Neural progenitor cell (in vitro differentiated cells): ENCODE measurements at regions not wholly inside any gene's neighbourhood (a gene's known extent, or its start where the extent isn't known, plus 50 kb on each side); places are given as distances from the start of the nearest gene placed in this dataset.

Experiments
- DNase-seq: peaks from one replicate; pipeline ENCODE4 v3.0.0-alpha.2; 2016; ENCODE audit warnings: low spot score
- H2AFZ ChIP-seq: fragments of 200-600 bp; sonication (generic); replicated peaks from 2 replicates; pipeline ENCODE4 v1.6.1; 2016; ENCODE audit warnings: antibody characterized with exemption
- H3F3A ChIP-seq: fragments of 200-600 bp; sonication (generic); 2 replicates; pipeline ENCODE4 v1.6.1; 2016; ENCODE audit warnings: antibody characterized with exemption, low read depth
- H3K27ac ChIP-seq: fragments of 200-600 bp; sonication (generic); 2 replicates; pipeline ENCODE4 v1.5.1; 2016; ENCODE audit warnings: mild to moderate bottlenecking
- H3K27me3 ChIP-seq: fragments of 200-600 bp; sonication (generic); 2 replicates; pipeline ENCODE4 v1.6.1; 2016; ENCODE audit warnings: mild to moderate bottlenecking, moderate library complexity
- H3K36me3 ChIP-seq: fragments of 200-600 bp; sonication (generic); 2 replicates; pipeline ENCODE4 v1.5.1; 2016
- H3K4me1 ChIP-seq: fragments of 200-600 bp; sonication (generic); 2 replicates; pipeline ENCODE4 v1.6.1; 2016; ENCODE audit warnings: mixed run types
- H3K4me2 ChIP-seq: fragments of 200-600 bp; sonication (generic); 2 replicates; pipeline ENCODE4 v1.6.1; 2016
- H3K4me3 ChIP-seq: fragments of 200-600 bp; sonication (generic); 2 replicates; pipeline ENCODE4 v1.5.1; 2016
- H3K79me2 ChIP-seq: fragments of 200-600 bp; sonication (generic); 2 replicates; pipeline ENCODE4 v1.6.1; 2016; ENCODE audit warnings: low read depth
- H3K9ac ChIP-seq: fragments of 200-600 bp; sonication (generic); 2 replicates; pipeline ENCODE4 v1.6.1; 2016
- H3K9me3 ChIP-seq: fragments of 200-600 bp; sonication (generic); 2 replicates; pipeline ENCODE4 v1.5.1; 2016; ENCODE audit warnings: low read depth
- H4K20me1 ChIP-seq: fragments of 200-600 bp; sonication (generic); 2 replicates; pipeline ENCODE4 v1.6.1; 2016; ENCODE audit warnings: low read depth
- H3K27ac Mint-ChIP-seq: 3 replicates; pipeline ENCODE4 v1.8.0; 2021; ENCODE audit warnings: mixed read lengths
- H3K27me3 Mint-ChIP-seq: 2 replicates; pipeline ENCODE4 v1.8.0; 2022; ENCODE audit warnings: low read depth, mild to moderate bottlenecking, inconsistent platforms, moderate library complexity, mixed read lengths; ENCODE audit not compliant: insufficient read depth
- H3K36me3 Mint-ChIP-seq: 3 replicates; pipeline ENCODE4 v1.8.0; 2021; ENCODE audit warnings: mixed read lengths
- H3K4me1 Mint-ChIP-seq: 3 replicates; pipeline ENCODE4 v1.8.0; 2021; ENCODE audit warnings: mixed read lengths
- H3K4me3 Mint-ChIP-seq: 3 replicates; pipeline ENCODE4 v1.8.0; 2021; ENCODE audit warnings: mild to moderate bottlenecking, moderate library complexity, mixed read lengths
- H3K9me3 Mint-ChIP-seq: 3 replicates; pipeline ENCODE4 v1.8.0; 2020; ENCODE audit warnings: mixed read lengths
- EZH2 ChIP-seq: fragments of 200-600 bp; sonication (generic); IDR thresholded peaks from 2 replicates; pipeline ENCODE4 v1.6.1; 2017; ENCODE audit warnings: antibody characterized with exemption, mild to moderate bottlenecking, moderate library complexity
- EZH2phosphoT487 ChIP-seq: fragments of 200-600 bp; sonication (generic); IDR thresholded peaks from 2 replicates; pipeline ENCODE4 v1.6.1; 2017; ENCODE audit warnings: antibody characterized with exemption
- TF ChIP-seq, protein P1 (sequence below): fragments of 200-600 bp; sonication (generic); IDR thresholded peaks from 2 replicates; pipeline ENCODE4 v1.5.1; 2017; ENCODE audit warnings: antibody characterized with exemption, mild to moderate bottlenecking

DNA sequence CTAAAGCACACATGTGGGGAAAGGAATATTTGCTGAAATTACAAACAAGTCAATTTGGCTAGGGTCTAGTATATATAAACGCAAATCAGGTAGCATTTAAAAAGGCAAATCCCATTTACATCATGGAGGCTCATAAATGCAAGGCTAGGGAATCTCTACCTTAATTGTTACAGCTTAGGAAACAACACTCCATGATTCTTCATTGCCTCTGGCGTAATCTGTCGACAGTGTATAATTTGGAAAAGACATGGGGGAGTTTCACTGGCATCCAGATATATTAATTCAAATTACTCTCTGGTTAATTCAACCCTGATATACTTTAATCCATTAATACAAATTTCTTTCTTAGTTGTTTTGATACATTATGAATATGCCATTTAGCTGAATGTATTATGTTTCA is 1630.2 kb upstream of the FLRT2 start:
- DNase-seq, result no peak
- Histone ChIP-seq H3K4me1 (no peaks in the 10 kb centered on the region), H2AFZ (no peak overlapping the region), H3K9me3 (no peaks in the 10 kb centered on the region), H3K9ac (no peak overlapping the region), H3F3A (no peaks in the 10 kb centered on the region), H4K20me1 (no peaks in the 10 kb centered on the region), H3K4me3 (no peak overlapping the region), H3K27ac (no peak overlapping the region), H3K27me3 (no peaks in the 10 kb centered on the region), H3K36me3 (no peaks in the 10 kb centered on the region), H3K79me2 (no peaks in the 10 kb centered on the region), H3K4me2 (no peak overlapping the region)
- no peaks in the 10 kb centered on the region for H3K27me3 Mint-ChIP-seq
- H3K4me3 Mint-ChIP-seq, result no peak overlapping the region
- TF ChIP-seq, protein P1, sequence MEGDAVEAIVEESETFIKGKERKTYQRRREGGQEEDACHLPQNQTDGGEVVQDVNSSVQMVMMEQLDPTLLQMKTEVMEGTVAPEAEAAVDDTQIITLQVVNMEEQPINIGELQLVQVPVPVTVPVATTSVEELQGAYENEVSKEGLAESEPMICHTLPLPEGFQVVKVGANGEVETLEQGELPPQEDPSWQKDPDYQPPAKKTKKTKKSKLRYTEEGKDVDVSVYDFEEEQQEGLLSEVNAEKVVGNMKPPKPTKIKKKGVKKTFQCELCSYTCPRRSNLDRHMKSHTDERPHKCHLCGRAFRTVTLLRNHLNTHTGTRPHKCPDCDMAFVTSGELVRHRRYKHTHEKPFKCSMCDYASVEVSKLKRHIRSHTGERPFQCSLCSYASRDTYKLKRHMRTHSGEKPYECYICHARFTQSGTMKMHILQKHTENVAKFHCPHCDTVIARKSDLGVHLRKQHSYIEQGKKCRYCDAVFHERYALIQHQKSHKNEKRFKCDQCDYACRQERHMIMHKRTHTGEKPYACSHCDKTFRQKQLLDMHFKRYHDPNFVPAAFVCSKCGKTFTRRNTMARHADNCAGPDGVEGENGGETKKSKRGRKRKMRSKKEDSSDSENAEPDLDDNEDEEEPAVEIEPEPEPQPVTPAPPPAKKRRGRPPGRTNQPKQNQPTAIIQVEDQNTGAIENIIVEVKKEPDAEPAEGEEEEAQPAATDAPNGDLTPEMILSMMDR, result no peak
- TF ChIP-seq EZH2, result no peak
- TF ChIP-seq EZH2phosphoT487, result no peak
- H3K4me1 Mint-ChIP-seq, result peaks cover 4% of the 10 kb centered on the region
- no peak overlapping the region for H3K27ac Mint-ChIP-seq
- no peaks in the 10 kb centered on the region for H3K36me3 Mint-ChIP-seq
- H3K9me3 Mint-ChIP-seq, result no peaks in the 10 kb centered on the region

DNA sequence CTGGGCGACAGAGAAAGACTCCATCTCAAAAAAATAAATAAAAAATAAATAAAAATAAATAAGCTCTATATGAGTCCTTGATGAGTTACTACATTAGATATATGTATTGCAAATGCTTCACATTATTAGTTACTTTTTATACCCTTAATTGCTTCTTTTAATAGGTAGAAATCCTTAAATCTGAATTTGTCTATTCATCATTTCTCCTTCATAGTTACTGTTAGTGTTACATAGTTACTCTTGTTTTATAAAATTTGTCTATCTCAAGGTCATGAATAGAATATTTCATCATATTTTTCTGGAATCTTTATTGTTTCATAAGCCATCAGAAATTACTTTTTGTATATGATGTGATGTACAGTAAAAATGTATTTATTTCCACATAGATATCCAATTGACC is 1624.8 kb upstream of the FLRT2 start:
- no peaks in the 10 kb centered on the region for H4K20me1 ChIP-seq
- TF ChIP-seq, protein P1, result no peak
- TF ChIP-seq EZH2 (no peak), EZH2phosphoT487 (no peak)
- H2AFZ ChIP-seq, result no peak overlapping the region
- H3K9me3 ChIP-seq, result no peaks in the 10 kb centered on the region
- no peak overlapping the region for H3K9ac ChIP-seq
- no peaks in the 10 kb centered on the region for H3K36me3 Mint-ChIP-seq
- no peak overlapping the region for H3K4me3 ChIP-seq
- H3K27ac Mint-ChIP-seq, result no peak overlapping the region
- no peaks in the 10 kb centered on the region for H3K79me2 ChIP-seq
- H3K27ac ChIP-seq, result no peak overlapping the region
- no peak overlapping the region for H3K4me3 Mint-ChIP-seq
- no peaks in the 10 kb centered on the region for H3K36me3 ChIP-seq
- DNase-seq, result no peak
- no peaks in the 10 kb centered on the region for H3K27me3 Mint-ChIP-seq
- no peaks in the 10 kb centered on the region for H3K4me1 ChIP-seq
- H3K9me3 Mint-ChIP-seq, result no peaks in the 10 kb centered on the region
- H3F3A ChIP-seq, result no peaks in the 10 kb centered on the region
- H3K4me1 Mint-ChIP-seq, result no peaks in the 10 kb centered on the region
- no peaks in the 10 kb centered on the region for H3K27me3 ChIP-seq
- H3K4me2 ChIP-seq, result no peak overlapping the region

DNA sequence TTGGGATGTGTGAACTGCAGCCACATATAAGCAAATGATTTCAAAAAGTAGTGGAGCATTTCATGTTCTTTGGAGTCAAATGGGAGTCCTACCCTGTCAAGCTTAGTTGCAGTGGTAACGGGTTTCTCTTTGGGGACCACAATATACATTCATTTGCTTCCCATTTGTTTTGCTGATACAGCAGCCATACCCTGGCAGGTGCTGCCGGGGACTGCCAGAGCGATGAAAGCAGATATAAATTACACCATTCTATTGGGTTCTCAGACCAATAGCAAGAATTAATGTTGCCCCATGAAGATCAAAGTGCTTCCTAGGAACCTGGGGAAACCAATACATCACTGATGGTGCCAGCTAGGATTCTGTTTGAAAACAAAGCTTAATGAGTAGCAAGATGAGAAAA is 1621.5 kb upstream of the FLRT2 start:
- Histone ChIP-seq H3K4me2 (no peak overlapping the region), H3K4me1 (peaks cover 14% of the 10 kb centered on the region), H4K20me1 (no peaks in the 10 kb centered on the region), H3K27me3 (no peaks in the 10 kb centered on the region), H3K9me3 (no peaks in the 10 kb centered on the region), H2AFZ (no peak overlapping the region), H3F3A (no peaks in the 10 kb centered on the region), H3K36me3 (no peaks in the 10 kb centered on the region), H3K27ac (no peak overlapping the region), H3K9ac (no peak overlapping the region), H3K79me2 (no peaks in the 10 kb centered on the region), H3K4me3 (no peak overlapping the region)
- TF ChIP-seq, protein P1, result no peak
- TF ChIP-seq EZH2 (no peak), EZH2phosphoT487 (no peak)
- no peaks in the 10 kb centered on the region for H3K36me3 Mint-ChIP-seq
- H3K4me3 Mint-ChIP-seq, result no peak overlapping the region
- no peak overlapping the region for H3K27ac Mint-ChIP-seq
- H3K9me3 Mint-ChIP-seq, result peaks cover 2% of the 10 kb centered on the region
- DNase-seq, result no peak
- no peaks in the 10 kb centered on the region for H3K27me3 Mint-ChIP-seq
- peaks cover 6% of the 10 kb centered on the region for H3K4me1 Mint-ChIP-seq

DNA sequence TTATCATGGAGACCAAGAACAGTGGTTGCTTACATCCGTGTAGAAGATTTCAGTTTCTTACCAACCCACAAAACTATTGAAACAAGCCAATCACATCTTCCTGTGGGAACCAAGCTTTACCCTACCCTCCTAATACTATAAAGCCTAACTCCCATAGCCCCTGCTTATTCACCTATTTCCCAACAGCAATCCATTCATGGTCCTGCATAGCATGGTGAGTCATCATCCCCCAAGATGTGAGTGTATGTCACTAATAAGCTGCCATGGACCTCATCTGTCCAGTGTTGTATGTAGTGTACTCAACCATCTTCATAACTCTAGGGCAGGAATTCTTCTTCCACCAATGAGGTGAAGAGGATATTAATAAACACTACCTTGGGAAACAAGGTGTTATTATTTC is 1620.4 kb upstream of the FLRT2 start:
- no peaks in the 10 kb centered on the region for H3K27me3 ChIP-seq

More for the DNA sequence above, 1620.4 kb upstream of the FLRT2 start:
- Mint-ChIP-seq H3K4me1 (peaks cover 6% of the 10 kb centered on the region), H3K36me3 (no peaks in the 10 kb centered on the region), H3K27ac (no peak overlapping the region), H3K9me3 (peaks cover 2% of the 10 kb centered on the region), H3K27me3 (no peaks in the 10 kb centered on the region), H3K4me3 (no peak overlapping the region)
- Histone ChIP-seq H3K9me3 (no peaks in the 10 kb centered on the region), H2AFZ (no peak overlapping the region), H4K20me1 (no peaks in the 10 kb centered on the region), H3K36me3 (no peaks in the 10 kb centered on the region), H3F3A (no peaks in the 10 kb centered on the region), H3K9ac (no peak overlapping the region), H3K4me3 (no peak overlapping the region), H3K4me2 (no peak overlapping the region), H3K27ac (no peak overlapping the region), H3K79me2 (no peaks in the 10 kb centered on the region), H3K4me1 (peaks cover 14% of the 10 kb centered on the region)
- TF ChIP-seq, protein P1, result no peak
- no peak for TF ChIP-seq EZH2
- DNase-seq, result no peak
